GM03348 (cell line): ENCODE measurements at regions not wholly inside any gene's neighbourhood (a gene's known extent, or its start where the extent isn't known, plus 50 kb on each side); places are given as distances from the start of the nearest gene placed in this dataset.

Experiments used
- DNase-seq: peaks from one replicate; pipeline ENCODE4 v3.0.0; 2012; ENCODE audit warnings: low spot score

DNA sequence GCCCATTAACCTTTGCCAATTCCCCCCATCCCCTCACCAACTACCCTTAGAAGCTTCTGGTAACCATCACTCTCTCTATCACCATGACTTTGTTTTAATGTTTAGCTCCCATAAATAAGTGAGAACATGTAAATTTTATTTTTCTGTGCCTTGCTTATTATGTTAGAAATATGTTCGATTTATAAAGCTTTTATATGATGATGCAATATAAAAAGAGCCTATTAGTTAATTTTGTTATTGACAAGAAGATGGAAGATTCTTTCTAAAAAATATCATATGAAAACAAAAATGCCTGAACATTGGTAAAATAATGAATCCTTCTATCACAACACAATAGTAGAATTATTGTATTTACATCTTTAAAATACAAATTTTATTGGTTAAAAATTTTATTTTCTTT lies 836.1 kb upstream of the TMPRSS15 start:
- DNase-seq = no peak

DNA sequence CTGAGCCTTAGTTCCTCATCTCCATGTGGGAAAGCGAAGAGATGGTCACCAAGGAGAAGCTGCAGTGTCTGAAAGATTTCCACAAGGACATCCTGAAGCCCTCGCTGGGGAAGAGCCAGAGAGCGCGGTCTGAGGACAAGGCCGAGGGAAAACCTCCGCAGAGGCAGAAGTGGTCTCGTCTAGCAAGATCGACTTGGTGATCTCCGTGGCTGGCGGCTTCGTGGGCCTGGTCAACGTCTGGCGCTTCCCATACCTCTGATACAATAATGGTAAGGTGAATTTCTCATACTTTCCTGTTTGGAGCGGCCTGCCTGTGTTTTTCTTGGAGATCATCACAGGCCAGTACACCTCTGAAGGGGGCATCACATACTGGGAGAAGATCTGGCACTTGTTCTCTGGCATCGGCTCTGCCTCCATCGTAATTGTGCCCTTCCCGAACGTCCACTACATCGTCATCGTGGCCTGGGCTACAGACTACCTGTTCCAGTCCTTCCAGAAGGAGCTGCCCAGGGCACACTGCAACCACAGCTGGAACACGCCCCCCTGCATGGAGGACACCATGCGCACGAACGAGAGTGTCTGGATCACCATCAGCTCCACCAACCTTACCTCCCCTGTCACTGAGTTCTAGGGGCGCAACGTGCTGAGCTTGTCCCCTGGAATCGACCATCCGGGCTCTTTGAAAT lies 841.1 kb upstream of the TMPRSS15 start:
- DNase-seq = no peak

DNA sequence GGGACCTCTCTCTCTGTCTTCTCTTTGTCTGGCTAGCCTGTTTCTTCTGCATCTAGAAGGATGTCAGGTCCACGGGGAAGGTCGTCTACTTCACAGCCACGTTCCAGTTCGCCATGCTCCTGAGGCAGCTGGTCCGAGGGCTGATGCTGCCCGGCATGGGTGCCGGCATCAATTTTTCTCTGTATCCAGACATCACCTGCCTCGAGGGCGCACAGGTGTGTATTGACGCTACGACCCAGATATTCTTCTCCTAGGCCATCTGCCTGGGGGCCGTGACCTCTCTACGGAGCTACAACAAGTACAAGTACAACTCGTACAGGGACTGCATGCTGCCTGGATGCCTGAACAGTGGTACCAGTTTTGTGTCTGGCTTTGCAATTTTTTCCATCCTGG lies 841.6 kb upstream of the TMPRSS15 start:
- DNase-seq = no peak

GRCh38 chr21:19246018-19246417 lies 842.4 kb upstream of the TMPRSS15 start:
- DNase-seq = no peak

- DNase-seq = no peak
These were observed 853.5 kb upstream of the TMPRSS15 start for GRCh38 chr21:19256934-19257660.

DNA sequence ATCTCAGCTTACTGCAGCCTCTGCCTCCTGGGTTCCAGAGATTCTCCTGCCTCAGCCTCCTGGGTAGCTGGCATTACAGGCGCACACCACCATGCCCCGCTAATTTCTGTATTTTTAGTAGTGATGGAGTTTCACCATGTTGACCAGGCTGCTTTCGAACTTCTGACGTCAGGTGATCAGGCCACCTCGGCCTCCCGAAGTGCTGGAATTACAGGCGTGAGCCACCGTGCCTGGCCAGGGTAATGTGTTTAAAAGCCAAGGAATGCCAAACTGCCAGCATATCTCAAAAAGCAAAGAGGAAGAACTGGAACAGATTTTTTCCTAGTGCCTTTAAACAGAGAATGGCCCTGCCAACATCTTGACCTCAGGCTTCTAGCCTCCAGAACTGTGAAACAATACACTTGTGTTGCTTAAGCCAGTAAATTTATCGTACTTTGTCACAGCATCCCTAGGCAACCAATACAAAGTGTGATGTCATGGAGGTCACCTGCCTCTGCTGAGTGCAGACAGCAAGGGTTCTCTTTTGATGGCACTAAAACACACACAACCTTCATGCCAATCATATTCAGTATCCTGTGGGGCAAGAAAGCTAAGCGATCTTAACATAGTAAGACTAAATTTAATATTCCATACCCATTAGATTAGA lies 858.3 kb upstream of the TMPRSS15 start:
- no peak for DNase-seq

DNA sequence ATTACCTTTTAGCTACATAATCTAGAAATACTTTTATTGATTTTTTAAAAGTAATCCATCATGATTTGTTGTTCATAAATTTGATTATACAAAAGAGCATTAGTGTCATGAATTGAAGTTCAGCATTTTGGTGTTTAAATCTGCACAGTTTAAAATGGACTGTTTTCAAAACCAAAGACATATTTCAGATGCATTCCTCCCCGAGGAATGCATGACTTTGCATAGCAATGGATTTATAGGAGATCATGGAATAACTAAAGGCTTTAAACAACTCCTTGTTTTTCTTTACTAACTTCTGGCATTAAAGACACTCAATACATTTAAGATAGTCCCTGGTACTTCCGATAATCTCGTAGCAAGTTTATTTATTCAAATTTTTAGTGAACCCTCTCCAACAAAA lies 863.1 kb upstream of the TMPRSS15 start:
- DNase-seq = no peak

DNA sequence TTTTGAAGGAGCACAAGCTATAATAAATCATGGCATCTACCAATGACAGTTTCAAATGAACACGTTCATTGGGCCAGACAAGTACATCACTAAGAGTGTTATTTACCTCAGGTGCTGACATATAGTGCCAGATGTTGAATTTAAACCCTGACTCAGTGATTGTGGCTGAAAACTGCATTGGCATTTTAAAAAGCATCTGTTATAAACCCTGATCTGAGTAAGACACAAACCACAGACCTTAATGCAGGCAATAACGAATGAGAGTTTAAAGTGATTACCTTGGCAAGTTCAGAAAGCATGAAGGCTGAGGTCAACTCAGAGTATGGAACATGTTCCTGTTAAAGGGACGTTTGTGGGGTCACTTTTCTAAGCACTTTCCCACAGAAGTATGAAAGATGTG lies 865.1 kb upstream of the TMPRSS15 start:
- no peak for DNase-seq

GRCh38 chr21:19275065-19275464 lies 871.5 kb upstream of the TMPRSS15 start:
- no peak for DNase-seq

DNA sequence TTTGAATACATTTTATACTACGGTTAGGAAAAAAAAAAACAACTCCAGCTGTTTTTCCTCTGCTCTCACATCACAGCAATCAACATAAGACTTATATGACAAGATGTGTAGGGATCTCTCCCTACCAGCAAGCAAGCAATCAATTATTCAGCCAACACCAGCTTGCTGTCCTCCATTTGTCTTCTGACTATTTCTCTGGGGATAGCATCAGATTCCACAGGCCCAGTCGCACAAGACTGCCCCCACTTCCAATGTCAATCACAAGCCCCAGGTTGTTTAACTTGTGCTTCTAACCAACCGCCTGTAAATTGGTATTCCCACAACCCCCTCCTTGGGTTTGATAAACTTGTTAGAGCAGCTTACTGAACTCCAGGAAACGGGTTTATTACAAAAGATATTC lies 873.1 kb upstream of the TMPRSS15 start:
- no peak for DNase-seq

DNA sequence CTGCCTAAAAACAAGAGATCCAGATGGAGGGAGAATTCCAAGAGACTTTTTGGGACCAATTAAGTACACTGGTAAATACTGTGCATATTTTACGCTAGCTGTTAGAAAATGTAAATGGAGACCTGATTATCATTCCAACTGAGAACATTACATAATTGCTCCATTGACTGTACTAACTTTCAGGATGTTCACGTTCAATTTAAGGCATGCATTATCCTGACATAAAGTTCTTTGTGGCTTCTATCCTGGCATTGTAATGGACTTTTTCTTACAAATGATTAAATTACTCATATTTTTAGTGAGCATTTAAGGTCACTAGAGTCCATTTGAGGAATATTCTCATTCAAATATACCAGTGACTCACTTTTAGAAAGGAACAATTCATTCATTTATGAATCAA lies 883.3 kb upstream of the TMPRSS15 start:
- DNase-seq = no peak

GRCh38 chr21:19290328-19290727 lies 886.7 kb upstream of the TMPRSS15 start:
- DNase-seq = no peak

GRCh38 chr21:19320291-19320690 lies 916.7 kb upstream of the TMPRSS15 start:
- DNase-seq = no peak

DNA sequence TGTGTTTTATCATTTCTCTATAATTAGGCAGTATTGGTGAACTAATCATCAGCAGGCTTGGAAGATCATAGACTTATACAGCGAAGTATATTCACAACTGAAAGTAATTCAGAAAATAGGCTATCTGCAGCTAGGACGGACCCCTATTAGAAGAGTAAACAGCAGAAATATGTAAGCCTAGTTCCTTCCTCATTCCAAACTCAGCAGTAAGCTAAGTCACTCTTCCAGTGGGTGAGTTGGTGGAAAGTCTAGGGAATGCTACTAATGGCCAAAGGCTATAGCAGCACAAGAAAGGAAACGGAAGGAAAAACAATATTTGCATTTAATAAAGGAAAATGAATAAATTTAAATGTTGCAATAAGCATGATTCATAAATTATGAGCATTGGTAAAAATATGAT lies 918.1 kb upstream of the TMPRSS15 start:
- DNase-seq = no peak

DNA sequence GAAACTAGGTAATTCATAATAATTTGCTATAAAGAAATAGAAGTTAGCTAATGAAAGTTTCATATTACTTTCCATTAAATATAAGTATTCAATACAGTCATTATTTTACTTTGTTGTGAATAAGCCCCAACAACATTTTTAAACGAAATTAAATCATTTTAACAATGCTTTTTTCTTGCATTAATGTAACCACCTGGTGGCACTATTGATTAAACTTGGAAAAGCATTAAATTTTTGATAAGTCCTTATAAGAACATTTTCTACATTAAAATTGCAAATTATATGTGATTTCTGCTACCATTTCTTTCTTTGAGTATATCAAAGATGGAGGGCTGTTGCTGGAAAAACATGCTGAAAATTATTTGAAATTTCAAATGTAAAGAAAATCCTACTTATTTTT lies 918.8 kb upstream of the TMPRSS15 start:
- DNase-seq = no peak

GRCh38 chr21:19326531-19327319 lies 923.1 kb upstream of the TMPRSS15 start:
- DNase-seq = no peak

GRCh38 chr21:19328954-19329353 lies 925.4 kb upstream of the TMPRSS15 start:
- DNase-seq = no peak

DNA sequence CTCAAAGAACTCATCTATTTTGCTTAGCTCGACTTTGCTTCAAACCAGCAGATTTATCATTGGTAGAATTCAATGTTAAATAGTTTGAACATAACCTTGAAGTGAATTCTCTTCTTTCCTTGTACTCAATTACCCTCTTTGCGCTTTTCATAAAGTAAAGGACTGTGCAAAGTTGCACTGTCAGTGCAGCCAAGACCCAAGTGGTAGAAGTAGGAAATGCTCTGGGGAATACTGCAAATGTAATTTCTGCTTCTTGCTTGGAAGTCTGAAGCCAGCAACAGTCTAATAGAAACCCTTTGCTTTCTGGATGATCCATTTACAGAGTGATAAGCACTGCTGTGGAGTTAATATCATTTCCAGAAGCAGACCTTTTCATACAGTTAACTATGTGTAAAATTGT lies 936.7 kb upstream of the TMPRSS15 start:
- no peak for DNase-seq

DNA sequence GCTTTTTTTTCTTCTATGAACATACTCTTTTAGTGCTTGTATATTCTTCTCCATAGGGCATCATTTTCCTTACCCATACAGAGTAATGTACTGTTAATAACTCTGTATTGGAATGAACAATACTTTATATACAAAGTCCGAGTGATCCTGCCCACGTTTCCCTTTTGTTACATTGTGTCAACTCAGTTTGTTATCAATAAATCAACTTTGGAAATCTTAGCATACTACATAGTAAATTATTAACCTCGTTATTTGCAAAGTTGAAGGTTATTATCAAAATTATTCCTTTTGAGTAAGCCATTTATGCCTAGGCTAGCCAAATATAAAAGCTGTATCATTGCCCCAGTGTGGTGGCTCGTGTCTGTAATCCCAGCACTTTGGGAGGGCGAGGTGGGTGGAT lies 937.4 kb upstream of the TMPRSS15 start:
- DNase-seq = no peak

- no peak for DNase-seq
These were observed 940.1 kb upstream of the TMPRSS15 start for GRCh38 chr21:19343711-19344110.

DNA sequence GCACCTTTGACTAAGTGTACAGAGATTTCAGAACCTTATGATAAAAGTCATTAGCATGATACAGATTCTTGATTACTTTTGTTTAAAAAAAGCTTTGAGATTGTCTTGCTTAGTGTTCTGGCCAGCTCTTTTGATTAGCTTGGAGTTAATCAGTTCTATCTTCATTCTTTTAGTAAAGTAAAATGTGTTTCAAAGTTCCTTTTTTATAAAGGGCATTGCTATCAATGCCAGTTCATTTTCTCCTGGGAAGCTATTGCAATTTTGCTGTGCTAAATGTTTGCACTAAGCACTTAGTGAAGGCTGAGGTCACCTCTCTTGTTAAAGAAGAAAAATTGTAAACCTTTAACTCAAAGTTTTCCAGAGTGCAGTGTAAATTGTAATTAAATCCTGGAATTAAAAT lies 946.7 kb upstream of the TMPRSS15 start:
- no peak for DNase-seq

DNA sequence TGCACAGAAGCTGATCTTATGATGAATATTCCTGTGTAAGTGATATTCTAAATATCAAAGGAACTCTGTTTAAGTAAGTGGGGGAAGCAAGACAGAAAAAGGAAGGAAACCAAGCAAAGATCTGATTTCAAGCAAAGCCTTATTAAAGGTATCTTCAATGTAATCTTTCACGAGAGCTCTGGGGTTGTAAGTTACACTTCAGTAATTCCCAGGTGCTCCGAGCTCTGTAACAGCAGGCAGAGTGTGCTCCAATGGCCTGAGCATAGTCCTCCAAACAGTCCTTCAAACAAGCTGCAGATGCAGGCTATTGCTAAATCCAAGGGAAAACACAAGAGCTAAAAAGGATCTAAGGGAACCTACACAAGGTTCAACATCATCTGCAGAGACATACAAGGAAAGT lies 949.7 kb upstream of the TMPRSS15 start:
- no peak for DNase-seq

DNA sequence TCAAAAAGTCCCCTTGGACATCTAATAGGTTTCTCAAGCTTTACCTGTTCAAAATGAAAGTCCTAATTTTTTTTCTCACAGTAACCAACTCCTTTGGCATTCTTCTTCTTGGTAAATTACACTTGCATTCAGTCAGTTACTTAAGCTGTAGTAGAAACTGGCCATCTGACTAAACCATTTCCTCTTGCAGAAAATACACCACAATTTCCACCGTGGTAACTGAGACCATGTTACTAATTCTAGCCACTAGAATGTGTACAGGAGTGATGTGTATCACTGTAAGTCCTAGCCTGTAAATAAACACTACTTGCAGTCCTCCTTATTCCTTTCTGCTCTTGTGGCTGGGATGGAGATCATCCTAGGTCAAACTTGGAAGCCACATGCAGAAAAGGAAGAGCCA lies 965.4 kb upstream of the TMPRSS15 start:
- no peak for DNase-seq
